ENCODE measurements at regions not wholly inside any gene's neighbourhood (a gene's known extent, or its start where the extent isn't known, plus 50 kb on each side); places are given as distances from the start of the nearest gene placed in this dataset.

DNA sequence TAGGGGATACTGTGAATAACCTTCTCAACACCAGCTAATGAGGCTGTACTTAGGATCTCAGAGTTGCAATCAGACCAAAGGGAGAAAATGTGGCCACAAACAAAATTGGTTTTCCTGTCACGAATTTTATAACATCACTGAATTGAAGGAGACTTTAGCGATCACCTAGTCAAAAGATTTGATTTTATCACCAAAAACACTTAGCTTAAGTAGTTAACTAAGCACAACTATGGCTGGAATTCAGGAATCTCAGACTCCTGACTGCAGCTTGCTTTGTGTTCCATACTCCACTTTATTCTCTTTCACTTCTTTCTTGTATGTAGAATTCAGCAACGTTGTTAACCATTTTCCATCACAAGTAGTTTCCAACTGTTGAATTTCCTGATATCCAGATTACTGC is 152.0 kb downstream of the SLC16A9 start:
- TF ChIP-seq CTCF (conservative IDR thresholded peaks at IDR 0.05) (no peak), ZFX (IDR thresholded peaks at IDR 0.05) (no peak)

Measured in C4-2B (cell line).